Endothelial cell of umbilical vein (primary cell): ENCODE measurements at regions not wholly inside any gene's neighbourhood (a gene's known extent, or its start where the extent isn't known, plus 50 kb on each side); places are given as distances from the start of the nearest gene placed in this dataset.
"Not testable (repeated sequence)": the region's sequence is repeated elsewhere in the genome, so short reads cannot be mapped to it uniquely, and the experiment has no call there.

Experiments
- CTCF ChIP-seq, 2 donors: IDR thresholded peaks; 1 replicate in 1 of 2; 2 replicates in 1 of 2; pipeline ENCODE4 v1.5.1; 2011; ENCODE audit warnings: low read length in 2 of 2, mild to moderate bottlenecking in 2 of 2, moderate library complexity in 2 of 2, control low read depth in 1 of 2, inconsistent platforms in 1 of 2, low read depth in 1 of 2; ENCODE audit not compliant: insufficient read depth in 1 of 2; ENCODE audit errors: extremely low read depth in 1 of 2
- FOS ChIP-seq: IDR thresholded peaks from 2 replicates; pipeline ENCODE4 v1.6.1; 2011; ENCODE audit warnings: mild to moderate bottlenecking, low read length, moderate library complexity, borderline replicate concordance; ENCODE audit not compliant: insufficient read depth
- MAX ChIP-seq: IDR thresholded peaks from 2 replicates; pipeline ENCODE4 v1.6.1; 2011; ENCODE audit not compliant: insufficient read depth, insufficient read length

GRCh38 chr1:83427566-83427965 lies 571.4 kb downstream of the TTLL7 start:
- not testable (repeated sequence) for TF ChIP-seq FOS; CTCF (IDR thresholded peaks at IDR 0.05; ENCODE audit: extremely low read depth in 1 of 2, insufficient read depth in 1 of 2, low read depth in 1 of 2, low read length in 2 of 2); MAX
